AG04450 (cell line): ENCODE measurements at regions not wholly inside any gene's neighbourhood (a gene's known extent, or its start where the extent isn't known, plus 50 kb on each side); places are given as distances from the start of the nearest gene placed in this dataset.

Experiments
- CTCF ChIA-PET: fragments of 300-600, 350-600 bp; formaldehyde crosslinking; extraction: SDS; loops from one replicate; lab custom pipeline; 2022; ENCODE audit warnings: antibody characterized with exemption, inconsistent platforms; lab: Charles Lee
- POLR2A ChIA-PET: fragments of 350-600 bp; formaldehyde crosslinking; extraction: SDS; loops from one replicate; lab custom pipeline; 2021; ENCODE audit warnings: antibody characterized with exemption, inconsistent platforms; lab: Yijun Ruan, JAX
- DNase-seq: peaks from one replicate; pipeline ENCODE4 v3.0.0-alpha.2; 2011; ENCODE audit warnings: low read depth, low spot score
- H3K27ac ChIP-seq: one replicate; pipeline ENCODE4 v1.5.1; 2012; ENCODE audit warnings: low read depth, low read length, control low read depth
- H3K27me3 ChIP-seq: one replicate; pipeline ENCODE4 v1.6.0; 2012; ENCODE audit warnings: low read length; ENCODE audit not compliant: control insufficient read depth, insufficient read depth
- H3K4me3 ChIP-seq: 2 replicates; pipeline ENCODE4 v1.5.1; 2011; ENCODE audit warnings: mild to moderate bottlenecking, low read depth, low read length, control low read depth
- H3K9me3 ChIP-seq: 2 replicates; pipeline ENCODE4 v1.5.1; 2012; ENCODE audit warnings: low read length; ENCODE audit not compliant: control insufficient read depth, insufficient read depth
- TF ChIP-seq, protein P1 (sequence below): IDR thresholded peaks from 2 replicates; pipeline ENCODE4 v1.5.1; 2011; ENCODE audit warnings: low read depth, low read length, control low read depth, inconsistent platforms

DNA sequence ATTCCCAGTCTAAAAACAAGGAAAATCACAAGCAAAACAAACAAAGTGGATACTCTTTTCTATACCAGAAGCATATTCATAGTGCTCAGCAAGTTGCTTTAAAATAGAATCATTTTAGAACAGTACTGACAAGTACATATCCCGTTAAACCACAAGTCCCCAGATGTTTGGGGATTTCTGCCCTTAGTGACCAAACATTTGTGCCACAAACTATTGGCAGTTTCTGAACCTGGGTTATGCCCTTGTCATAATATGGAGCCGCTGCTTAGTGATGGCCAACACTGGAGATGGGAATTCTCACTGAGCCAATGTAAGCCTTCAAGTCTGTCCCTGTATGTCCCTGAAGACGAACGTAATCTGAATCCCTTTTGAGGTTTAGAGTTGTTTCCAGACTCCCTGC is 436.7 kb upstream of the JAG1 start:
- ChIA-PET CTCF (no interaction called here), POLR2A (no interaction called here)
- Histone ChIP-seq H3K9me3 (no peaks in the 10 kb centered on the region), H3K27ac (no peak overlapping the region), H3K4me3 (no peak overlapping the region), H3K27me3 (no peaks in the 10 kb centered on the region)
- no peak for DNase-seq
- TF ChIP-seq, protein P1, sequence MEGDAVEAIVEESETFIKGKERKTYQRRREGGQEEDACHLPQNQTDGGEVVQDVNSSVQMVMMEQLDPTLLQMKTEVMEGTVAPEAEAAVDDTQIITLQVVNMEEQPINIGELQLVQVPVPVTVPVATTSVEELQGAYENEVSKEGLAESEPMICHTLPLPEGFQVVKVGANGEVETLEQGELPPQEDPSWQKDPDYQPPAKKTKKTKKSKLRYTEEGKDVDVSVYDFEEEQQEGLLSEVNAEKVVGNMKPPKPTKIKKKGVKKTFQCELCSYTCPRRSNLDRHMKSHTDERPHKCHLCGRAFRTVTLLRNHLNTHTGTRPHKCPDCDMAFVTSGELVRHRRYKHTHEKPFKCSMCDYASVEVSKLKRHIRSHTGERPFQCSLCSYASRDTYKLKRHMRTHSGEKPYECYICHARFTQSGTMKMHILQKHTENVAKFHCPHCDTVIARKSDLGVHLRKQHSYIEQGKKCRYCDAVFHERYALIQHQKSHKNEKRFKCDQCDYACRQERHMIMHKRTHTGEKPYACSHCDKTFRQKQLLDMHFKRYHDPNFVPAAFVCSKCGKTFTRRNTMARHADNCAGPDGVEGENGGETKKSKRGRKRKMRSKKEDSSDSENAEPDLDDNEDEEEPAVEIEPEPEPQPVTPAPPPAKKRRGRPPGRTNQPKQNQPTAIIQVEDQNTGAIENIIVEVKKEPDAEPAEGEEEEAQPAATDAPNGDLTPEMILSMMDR = no peak

DNA sequence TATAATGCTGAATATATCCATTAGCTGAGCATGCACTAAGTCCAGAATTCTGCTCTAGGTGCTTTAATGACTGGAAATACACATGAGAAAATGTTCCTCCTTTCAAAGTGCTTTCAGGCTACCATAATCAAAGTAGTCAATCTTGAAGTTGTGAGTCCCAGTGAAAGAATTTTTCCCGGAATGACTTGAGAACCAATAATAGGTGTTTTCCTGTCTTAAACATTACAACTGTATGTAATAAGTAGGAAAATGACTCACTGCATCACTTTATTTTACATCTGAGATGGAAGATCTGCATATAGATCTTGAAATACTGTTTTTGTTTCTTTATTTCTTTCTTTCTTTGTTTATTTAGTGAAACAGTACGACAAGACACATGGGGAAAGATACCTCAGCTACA is 437.4 kb upstream of the JAG1 start:
- ChIA-PET POLR2A (no interaction called here), CTCF (no interaction called here)
- Histone ChIP-seq H3K27ac (no peak overlapping the region), H3K27me3 (no peaks in the 10 kb centered on the region), H3K9me3 (no peaks in the 10 kb centered on the region), H3K4me3 (no peak overlapping the region)
- TF ChIP-seq, protein P1 = no peak
- no peak for DNase-seq

DNA sequence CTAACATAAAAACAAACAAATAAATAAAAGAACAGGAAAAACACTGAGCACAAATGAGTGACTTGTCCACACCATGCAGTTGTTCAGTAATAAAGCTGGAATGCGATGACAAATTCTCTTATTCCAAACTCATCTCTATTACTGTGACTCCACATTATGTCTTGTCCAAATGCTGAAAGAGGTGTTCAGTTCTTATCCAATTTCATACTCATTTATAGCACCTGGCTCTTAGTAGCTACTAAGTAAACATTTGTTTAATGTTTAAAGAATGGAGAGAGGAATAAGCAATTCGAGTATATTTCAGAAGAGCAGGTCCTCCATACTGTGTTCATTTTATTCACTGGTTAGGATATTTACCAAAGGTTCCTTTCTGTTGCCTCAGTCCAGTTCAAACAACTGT is 439.0 kb upstream of the JAG1 start:
- CTCF ChIA-PET = no interaction called here
- H3K27me3 ChIP-seq = no peaks in the 10 kb centered on the region
- no peak for DNase-seq
- H3K9me3 ChIP-seq = no peaks in the 10 kb centered on the region
- TF ChIP-seq, protein P1 = no peak
- POLR2A ChIA-PET = interaction anchor here (0.5 kb wide), 1 partner anchor 33 kb away, joined by 3 read pairs; no protein-coding TSS in a partner anchor
- no peak overlapping the region for H3K27ac ChIP-seq
- no peak overlapping the region for H3K4me3 ChIP-seq

DNA sequence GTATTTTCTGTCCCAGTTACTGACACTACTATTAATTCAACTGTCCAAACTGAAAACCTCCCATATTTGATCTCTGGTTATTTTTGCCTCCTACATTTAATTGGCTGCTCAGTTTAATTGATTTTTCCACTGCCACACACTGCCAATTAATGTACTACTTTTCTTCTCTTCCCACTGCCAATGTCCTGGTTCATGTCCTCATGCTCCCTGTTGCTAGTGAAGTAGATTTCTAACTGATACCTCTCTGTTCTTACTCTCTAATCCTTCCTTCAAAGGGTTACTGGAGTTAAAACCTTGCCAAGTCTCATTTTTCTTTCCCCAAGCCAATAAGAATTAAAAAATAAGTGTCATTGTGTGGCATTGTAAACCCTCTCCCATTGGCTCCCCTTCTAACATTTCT is 440.6 kb upstream of the JAG1 start:
- TF ChIP-seq, protein P1 = no peak
- no peaks in the 10 kb centered on the region for H3K9me3 ChIP-seq
- H3K4me3 ChIP-seq = no peak overlapping the region
- no peak for DNase-seq
- ChIA-PET POLR2A (no interaction called here), CTCF (no interaction called here)
- no peaks in the 10 kb centered on the region for H3K27me3 ChIP-seq
- no peak overlapping the region for H3K27ac ChIP-seq

DNA sequence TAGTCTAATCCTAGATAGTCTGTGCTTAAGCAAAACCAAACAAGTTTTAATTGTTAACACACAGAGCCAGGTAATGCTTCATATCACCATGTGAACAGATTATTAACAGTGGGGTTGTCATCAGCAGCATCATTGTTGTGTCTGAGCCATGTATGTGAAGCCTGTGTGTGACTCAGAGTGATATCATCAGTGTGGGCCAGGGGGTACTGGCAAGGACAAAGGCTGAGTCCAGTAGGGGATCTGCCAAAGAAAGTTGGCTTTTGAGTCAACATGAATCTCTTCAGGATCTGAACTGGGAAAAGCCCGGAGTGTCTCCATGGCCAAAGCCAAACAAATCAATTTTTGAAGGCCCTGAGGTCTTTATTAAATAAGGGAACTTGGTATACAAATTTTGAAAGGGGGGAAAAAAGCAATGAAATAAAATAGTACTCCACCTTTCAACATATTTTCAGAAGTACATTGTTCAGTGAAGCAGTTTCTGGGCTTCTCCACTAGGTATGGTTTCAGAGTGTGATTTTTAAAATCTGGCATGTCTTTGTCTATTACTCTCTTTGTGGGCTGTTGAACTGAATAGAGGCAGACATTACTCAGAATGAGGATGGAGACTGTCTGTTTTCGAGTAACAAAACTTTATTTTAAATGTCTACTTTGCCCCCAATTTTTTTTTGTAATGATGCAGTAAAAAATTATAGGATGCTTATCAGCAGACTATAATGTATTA is 444.2 kb upstream of the JAG1 start:
- Histone ChIP-seq H3K27ac (no peak overlapping the region), H3K4me3 (no peak overlapping the region), H3K27me3 (no peaks in the 10 kb centered on the region), H3K9me3 (no peaks in the 10 kb centered on the region)
- DNase-seq = no peak
- ChIA-PET POLR2A (no interaction called here), CTCF (no interaction called here)
- TF ChIP-seq, protein P1 = no peak
